Endothelial cell of umbilical vein (primary cell): ENCODE measurements at regions not wholly inside any gene's neighbourhood (a gene's known extent, or its start where the extent isn't known, plus 50 kb on each side); places are given as distances from the start of the nearest gene placed in this dataset.
A peak's percentile ranks its signal among the peaks of the same experiment; 100 is the strongest.

Source experiments
- BruUV-seq: library from RNA; stranded (reverse); fragments of 400-500 nt; replicated peaks from 2 replicates; lab custom pipeline; 2021; lab: Mats Ljungman, UMichigan
- CTCF ChIA-PET: fragments of 300-600, 350-600 bp; sonication (Branson Sonifier 250); formaldehyde crosslinking; loops from one replicate; lab custom pipeline; 2021; ENCODE audit warnings: antibody characterized with exemption, inconsistent platforms; lab: Charles Lee
- POLR2A ChIA-PET: fragments of 300-600, 350-600 bp; sonication (Branson Sonifier 250); formaldehyde crosslinking; loops from one replicate; lab custom pipeline; 2021; ENCODE audit warnings: antibody characterized with exemption, inconsistent platforms; lab: Charles Lee
- DNase-seq: peaks from one replicate; pipeline ENCODE4 v3.0.0-alpha.2; 2011; ENCODE audit warnings: low read depth, low spot score
- FAIRE-seq: peaks from 2 replicates; lab custom pipeline; 2011; peaks lifted over from hg19 to GRCh38; lab: Jason Lieb, UNC
- H2AFZ ChIP-seq: 2 replicates; pipeline ENCODE4 v1.6.0; 2012; ENCODE audit warnings: low read depth, low read length, control low read depth, inconsistent platforms
- H3K27ac ChIP-seq: 2 replicates; pipeline ENCODE4 v1.5.1; 2011; ENCODE audit warnings: low read depth, mild to moderate bottlenecking, control low read depth, low read length, moderate library complexity; ENCODE audit not compliant: insufficient read depth
- H3K27me3 ChIP-seq, 2 experiments: 2 replicates each; pipeline versions ENCODE4 v1.6.0 to v1.6.1; 2011; ENCODE audit warnings: low read length in 2 of 2, mixed read lengths in 1 of 2; ENCODE audit not compliant: control insufficient read depth in 2 of 2, insufficient read depth in 2 of 2
- H3K36me3 ChIP-seq, 2 experiments: 2 replicates in 1 of 2; 3 replicates in 1 of 2; pipeline ENCODE4 v1.5.1; 2011; ENCODE audit warnings: low read length in 2 of 2, mild to moderate bottlenecking in 1 of 2, moderate library complexity in 1 of 2; ENCODE audit not compliant: control insufficient read depth in 2 of 2, insufficient read depth in 2 of 2; ENCODE audit errors: extremely low read depth in 1 of 2
- H3K4me1 ChIP-seq: 3 replicates; pipeline ENCODE4 v1.5.1; 2011; ENCODE audit warnings: mild to moderate bottlenecking, low read length; ENCODE audit not compliant: control insufficient read depth, insufficient read depth; ENCODE audit errors: extremely low read depth
- H3K4me2 ChIP-seq: 2 replicates; pipeline ENCODE4 v1.6.1; 2011; ENCODE audit warnings: low read length, control low read depth, mixed read lengths; ENCODE audit not compliant: insufficient read depth
- H3K4me3 ChIP-seq, 3 experiments: fragments of 200-600 bp in 1 of 3; sonication (generic), shearing (Covaris generic) in 1 of 3; replicated peaks in 1 of 3; 2 replicates each; pipeline ENCODE4 v1.5.1; 2011 to 2016; ENCODE audit warnings: control low read depth in 3 of 3, low read length in 3 of 3, mild to moderate bottlenecking in 2 of 3, inconsistent platforms in 1 of 3, low read depth in 1 of 3, moderate library complexity in 1 of 3; ENCODE audit not compliant: insufficient read depth in 1 of 3
- H3K79me2 ChIP-seq: 2 replicates; pipeline ENCODE4 v1.6.0; 2012; ENCODE audit warnings: low read length, inconsistent platforms; ENCODE audit not compliant: control insufficient read depth, insufficient read depth
- H3K9ac ChIP-seq: replicated peaks from 2 replicates; pipeline ENCODE3; 2011; ENCODE audit warnings: low read length, control low read depth; ENCODE audit not compliant: insufficient read depth; ENCODE audit errors: extremely low read depth
- H3K9me1 ChIP-seq: replicated peaks from 3 replicates; pipeline ENCODE4 v1.6.0; 2011; ENCODE audit warnings: mild to moderate bottlenecking, low read length; ENCODE audit not compliant: control insufficient read depth, insufficient read depth; ENCODE audit errors: extremely low read depth
- H3K9me3 ChIP-seq: replicated peaks from 2 replicates; pipeline ENCODE4 v1.5.1; 2012; ENCODE audit warnings: low read length, inconsistent platforms; ENCODE audit not compliant: control insufficient read depth, insufficient read depth
- H4K20me1 ChIP-seq: replicated peaks from 2 replicates; pipeline ENCODE3; 2011; ENCODE audit warnings: mild to moderate bottlenecking, low read length; ENCODE audit not compliant: control insufficient read depth, insufficient read depth; ENCODE audit errors: extremely low read depth
- EZH2 ChIP-seq: IDR thresholded peaks from 2 replicates; pipeline ENCODE4 v1.6.1; 2012; ENCODE audit warnings: borderline replicate concordance, low read depth, mild to moderate bottlenecking, moderate library complexity, low read length, inconsistent platforms; ENCODE audit not compliant: severe bottlenecking
- FOS ChIP-seq: IDR thresholded peaks from 2 replicates; pipeline ENCODE4 v1.6.1; 2011; ENCODE audit warnings: mild to moderate bottlenecking, low read length, moderate library complexity, borderline replicate concordance; ENCODE audit not compliant: insufficient read depth
- GATA2 ChIP-seq: IDR thresholded peaks from 2 replicates; pipeline ENCODE4 v1.7.0; 2011; ENCODE audit warnings: low read depth, mild to moderate bottlenecking, moderate library complexity, mixed read lengths, low read length; ENCODE audit not compliant: insufficient read length, insufficient read depth
- JUN ChIP-seq: IDR thresholded peaks from 2 replicates; pipeline ENCODE4 v1.6.1; 2011; ENCODE audit warnings: borderline replicate concordance, low read depth; ENCODE audit not compliant: insufficient read length, insufficient read depth
- MYC ChIP-seq: IDR thresholded peaks from one replicate; pipeline ENCODE4 v1.6.1; 2011; ENCODE audit warnings: mild to moderate bottlenecking, low read depth, low read length
- POLR2A ChIP-seq: IDR thresholded peaks from 2 replicates; pipeline ENCODE4 v1.6.1; 2012; ENCODE audit warnings: low read depth, mild to moderate bottlenecking, control low read depth, low read length
- POLR2AphosphoS5 ChIP-seq: IDR thresholded peaks from 2 replicates; pipeline ENCODE4 v1.6.1; 2012; ENCODE audit warnings: low read depth, mild to moderate bottlenecking, control low read depth, low read length, moderate library complexity; ENCODE audit not compliant: insufficient read depth
- dilution Hi-C: fragments of 300-500 bp; cut with MboI; formaldehyde crosslinking; loops from one replicate; pipeline ENCODE4 v1.15.0; 2019; ENCODE audit warnings: low sequenced_read_pairs; ENCODE audit not compliant: extremely low pct_ligation_motif_present
- intact Hi-C: fragments of 100-400 bp; cut with micrococcal nuclease; formaldehyde crosslinking; loops from one replicate; pipeline ENCODE4 v1.10.0; 2022
- TF ChIP-seq, protein P1 (sequence below): IDR thresholded peaks from 2 replicates; pipeline ENCODE4 v1.6.1; 2011; ENCODE audit not compliant: insufficient read depth, insufficient read length
- TF ChIP-seq, protein P2 (sequence below), 2 donors: IDR thresholded peaks; 1 replicate in 1 of 2; 2 replicates in 1 of 2; pipeline ENCODE4 v1.5.1; 2011; ENCODE audit warnings: low read length in 2 of 2, mild to moderate bottlenecking in 2 of 2, moderate library complexity in 2 of 2, control low read depth in 1 of 2, inconsistent platforms in 1 of 2, low read depth in 1 of 2; ENCODE audit not compliant: insufficient read depth in 1 of 2; ENCODE audit errors: extremely low read depth in 1 of 2

DNA sequence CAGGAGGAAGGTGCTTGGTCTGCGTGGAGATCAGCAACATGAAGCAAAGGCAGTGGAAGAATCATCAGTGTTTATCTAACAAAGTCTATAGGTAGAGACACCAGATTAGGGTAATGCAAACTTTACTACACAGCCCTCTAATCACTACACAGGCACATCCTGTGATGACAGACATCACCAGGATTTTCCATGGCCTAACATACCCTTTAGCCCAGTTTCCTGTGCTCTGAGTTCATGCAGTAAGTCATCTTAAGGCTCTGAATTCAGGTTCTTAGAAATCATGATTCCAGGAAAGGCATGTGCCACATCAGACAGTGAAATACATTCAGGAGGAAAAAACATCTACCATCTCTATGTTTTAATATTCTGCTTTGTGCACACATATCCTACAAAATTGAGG, 708.5 kb upstream of the SLC8A1 start:
- no peak overlapping the region for H3K4me2 ChIP-seq
- H3K9ac ChIP-seq: no peak overlapping the region
- no peaks in the 10 kb centered on the region for H3K27me3 ChIP-seq
- intact Hi-C loops (loop anchor here (1.0 kb wide), 1 partner anchor 8 kb away; no protein-coding TSS in a partner anchor), dilution Hi-C loops (no loop called here)
- H3K79me2 ChIP-seq: no peaks in the 10 kb centered on the region
- BruUV-seq: no TSS peak
- ChIA-PET CTCF (interaction anchor here (0.8 kb wide), 1 partner anchor 8 kb away, joined by 3 read pairs; no protein-coding TSS in a partner anchor), POLR2A (no interaction called here)
- peak; percentile 49 for FAIRE-seq
- TF ChIP-seq GATA2 (peak; percentile 68), POLR2AphosphoS5 (peak; percentile 47), EZH2 (no peak), MYC (no peak), POLR2A (no peak), FOS (peak; percentile 12), JUN (no peak)
- TF ChIP-seq, protein P1, sequence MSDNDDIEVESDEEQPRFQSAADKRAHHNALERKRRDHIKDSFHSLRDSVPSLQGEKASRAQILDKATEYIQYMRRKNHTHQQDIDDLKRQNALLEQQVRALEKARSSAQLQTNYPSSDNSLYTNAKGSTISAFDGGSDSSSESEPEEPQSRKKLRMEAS: no peak
- TF ChIP-seq, protein P2, sequence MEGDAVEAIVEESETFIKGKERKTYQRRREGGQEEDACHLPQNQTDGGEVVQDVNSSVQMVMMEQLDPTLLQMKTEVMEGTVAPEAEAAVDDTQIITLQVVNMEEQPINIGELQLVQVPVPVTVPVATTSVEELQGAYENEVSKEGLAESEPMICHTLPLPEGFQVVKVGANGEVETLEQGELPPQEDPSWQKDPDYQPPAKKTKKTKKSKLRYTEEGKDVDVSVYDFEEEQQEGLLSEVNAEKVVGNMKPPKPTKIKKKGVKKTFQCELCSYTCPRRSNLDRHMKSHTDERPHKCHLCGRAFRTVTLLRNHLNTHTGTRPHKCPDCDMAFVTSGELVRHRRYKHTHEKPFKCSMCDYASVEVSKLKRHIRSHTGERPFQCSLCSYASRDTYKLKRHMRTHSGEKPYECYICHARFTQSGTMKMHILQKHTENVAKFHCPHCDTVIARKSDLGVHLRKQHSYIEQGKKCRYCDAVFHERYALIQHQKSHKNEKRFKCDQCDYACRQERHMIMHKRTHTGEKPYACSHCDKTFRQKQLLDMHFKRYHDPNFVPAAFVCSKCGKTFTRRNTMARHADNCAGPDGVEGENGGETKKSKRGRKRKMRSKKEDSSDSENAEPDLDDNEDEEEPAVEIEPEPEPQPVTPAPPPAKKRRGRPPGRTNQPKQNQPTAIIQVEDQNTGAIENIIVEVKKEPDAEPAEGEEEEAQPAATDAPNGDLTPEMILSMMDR (IDR thresholded peaks at IDR 0.05; ENCODE audit: extremely low read depth in 1 of 2, insufficient read depth in 1 of 2, low read depth in 1 of 2, low read length in 2 of 2): no peak
- peak; percentile 75 for DNase-seq
- peak overlapping the region; percentile 4 for H2AFZ ChIP-seq
- H3K9me3 ChIP-seq: no peaks in the 10 kb centered on the region
- no peaks in the 10 kb centered on the region for H3K36me3 ChIP-seq
- no peaks in the 10 kb centered on the region for H4K20me1 ChIP-seq
- H3K9me1 ChIP-seq: no peaks in the 10 kb centered on the region
- peaks cover 29% of the 10 kb centered on the region for H3K4me1 ChIP-seq
- H3K27ac ChIP-seq: no peak overlapping the region
- H3K4me3 ChIP-seq: no peak overlapping the region
